ENCODE measurements at regions not wholly inside any gene's neighbourhood (a gene's known extent, or its start where the extent isn't known, plus 50 kb on each side); places are given as distances from the start of the nearest gene placed in this dataset.

DNA sequence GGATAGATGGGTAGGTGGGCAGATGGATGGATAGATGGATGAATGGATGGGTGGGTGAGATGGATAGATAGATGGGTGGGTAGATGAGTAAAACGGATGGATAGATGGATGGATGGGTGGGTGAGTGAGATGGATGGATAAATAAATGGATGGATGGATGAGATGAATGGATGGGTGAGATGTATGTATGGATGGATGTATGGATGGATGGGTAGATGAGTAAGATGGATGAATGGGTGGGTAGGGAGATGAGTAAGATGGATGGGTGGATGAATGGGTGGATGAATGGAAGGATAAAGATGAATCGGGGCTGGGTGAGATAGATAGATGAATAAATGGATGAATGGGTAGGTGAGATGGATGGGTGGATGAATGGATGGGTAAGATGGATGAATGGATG, 210.1 kb downstream of the TFAP2C start:
- H3K27ac ChIP-seq = no peak overlapping the region
- H3K9me3 ChIP-seq = no peaks in the 10 kb centered on the region
- H3K27me3 ChIP-seq = no peaks in the 10 kb centered on the region
- H3K4me3 ChIP-seq = no peak overlapping the region
- H3K4me1 ChIP-seq = no peaks in the 10 kb centered on the region
- no peak for DNase-seq
- no peaks in the 10 kb centered on the region for H3K36me3 ChIP-seq
- no peak for ATAC-seq
- intact Hi-C loops (cut with DNase I) = no loop called here
- TF ChIP-seq, protein P1, sequence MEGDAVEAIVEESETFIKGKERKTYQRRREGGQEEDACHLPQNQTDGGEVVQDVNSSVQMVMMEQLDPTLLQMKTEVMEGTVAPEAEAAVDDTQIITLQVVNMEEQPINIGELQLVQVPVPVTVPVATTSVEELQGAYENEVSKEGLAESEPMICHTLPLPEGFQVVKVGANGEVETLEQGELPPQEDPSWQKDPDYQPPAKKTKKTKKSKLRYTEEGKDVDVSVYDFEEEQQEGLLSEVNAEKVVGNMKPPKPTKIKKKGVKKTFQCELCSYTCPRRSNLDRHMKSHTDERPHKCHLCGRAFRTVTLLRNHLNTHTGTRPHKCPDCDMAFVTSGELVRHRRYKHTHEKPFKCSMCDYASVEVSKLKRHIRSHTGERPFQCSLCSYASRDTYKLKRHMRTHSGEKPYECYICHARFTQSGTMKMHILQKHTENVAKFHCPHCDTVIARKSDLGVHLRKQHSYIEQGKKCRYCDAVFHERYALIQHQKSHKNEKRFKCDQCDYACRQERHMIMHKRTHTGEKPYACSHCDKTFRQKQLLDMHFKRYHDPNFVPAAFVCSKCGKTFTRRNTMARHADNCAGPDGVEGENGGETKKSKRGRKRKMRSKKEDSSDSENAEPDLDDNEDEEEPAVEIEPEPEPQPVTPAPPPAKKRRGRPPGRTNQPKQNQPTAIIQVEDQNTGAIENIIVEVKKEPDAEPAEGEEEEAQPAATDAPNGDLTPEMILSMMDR (IDR thresholded peaks at IDR 0.05) = no peak

DNA sequence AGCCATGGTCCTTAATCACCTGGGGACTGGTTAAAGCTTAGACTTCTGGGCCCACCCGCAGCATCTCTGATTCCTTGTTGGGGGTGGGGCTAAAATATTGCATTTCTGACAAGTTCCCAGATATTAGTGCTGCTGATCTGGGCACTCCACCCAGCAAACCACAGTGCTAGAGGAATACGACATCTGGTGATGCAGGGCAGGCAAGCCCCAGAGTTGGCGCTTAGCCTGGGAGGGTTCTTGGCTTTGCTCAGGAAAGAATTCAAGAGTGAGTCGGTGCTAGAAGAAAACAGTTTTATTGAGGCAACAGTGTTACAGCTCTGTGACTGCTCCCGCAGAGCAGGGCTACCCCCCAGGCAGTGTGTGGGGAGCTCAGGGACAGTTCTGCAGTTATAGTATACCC, 210.7 kb downstream of the TFAP2C start:
- no peaks in the 10 kb centered on the region for H3K4me1 ChIP-seq
- no peak overlapping the region for H3K27ac ChIP-seq
- H3K4me3 ChIP-seq = no peak overlapping the region
- H3K9me3 ChIP-seq = no peaks in the 10 kb centered on the region
- no peaks in the 10 kb centered on the region for H3K36me3 ChIP-seq
- intact Hi-C loops (cut with DNase I) = no loop called here
- TF ChIP-seq, protein P1 (IDR thresholded peaks at IDR 0.05) = no peak
- no peaks in the 10 kb centered on the region for H3K27me3 ChIP-seq
- ATAC-seq (no peak), DNase-seq (no peak)

DNA sequence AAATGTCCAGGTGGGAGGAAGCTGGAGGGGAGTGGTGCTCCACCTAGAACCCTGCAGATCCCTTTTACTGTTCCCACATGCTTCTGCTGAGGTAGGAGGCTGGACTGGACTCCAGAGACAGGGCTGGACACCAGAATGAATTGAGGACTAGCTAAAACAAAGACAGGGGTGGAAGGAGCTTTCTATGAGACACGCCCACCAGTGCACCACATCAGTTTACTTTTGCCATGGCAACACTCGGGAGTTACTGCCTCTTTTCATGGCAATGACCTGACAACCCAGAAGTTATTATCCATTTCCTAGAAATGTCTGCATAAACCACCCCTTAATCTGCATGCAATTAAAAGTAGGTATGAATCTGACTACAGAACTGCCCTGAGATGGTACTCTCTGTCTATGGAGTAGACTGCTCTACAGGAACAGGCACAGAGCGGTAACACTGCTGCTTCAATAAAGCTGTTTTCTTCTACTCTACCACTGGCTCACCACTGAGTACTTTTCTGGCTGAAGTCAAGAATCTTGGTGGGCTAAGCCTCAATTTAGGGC, 211.7 kb downstream of the TFAP2C start:
- ATAC-seq (no peak), DNase-seq (no peak)
- intact Hi-C loops (cut with DNase I) = no loop called here
- TF ChIP-seq, protein P1 (IDR thresholded peaks at IDR 0.05) = no peak
- Histone ChIP-seq H3K27me3 (no peaks in the 10 kb centered on the region), H3K4me1 (no peaks in the 10 kb centered on the region), H3K27ac (no peak overlapping the region), H3K9me3 (no peaks in the 10 kb centered on the region), H3K4me3 (no peak overlapping the region), H3K36me3 (no peaks in the 10 kb centered on the region)

DNA sequence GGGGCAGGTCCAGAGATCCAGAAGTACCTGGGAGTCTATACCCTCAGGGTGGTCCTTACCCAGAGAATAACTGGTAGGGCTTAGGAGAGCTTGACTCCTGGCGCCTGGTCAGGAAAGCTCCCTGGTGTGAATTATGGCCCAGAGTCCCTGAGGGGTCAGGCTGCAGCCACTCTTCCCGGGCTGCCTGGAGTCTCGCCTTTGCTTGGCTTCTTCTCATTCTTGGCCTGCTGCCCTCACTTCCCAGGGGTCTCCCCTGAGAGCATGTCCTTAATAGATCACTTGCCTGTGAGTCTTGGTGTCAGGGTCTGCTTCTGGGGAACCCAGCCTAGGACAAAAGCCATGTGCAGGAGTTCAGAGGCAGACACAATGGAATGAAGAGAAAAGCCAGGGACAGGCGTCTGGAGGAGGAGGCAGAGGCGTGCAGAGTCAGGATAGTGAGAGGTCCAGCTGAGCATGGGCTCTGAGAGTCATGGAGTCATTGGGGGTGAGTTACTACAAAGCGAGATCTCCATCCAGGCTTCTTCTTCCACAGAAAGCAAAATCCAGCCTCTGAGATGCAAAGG, 212.3 kb downstream of the TFAP2C start:
- no peaks in the 10 kb centered on the region for H3K36me3 ChIP-seq
- ATAC-seq (no peak), DNase-seq (no peak)
- no peaks in the 10 kb centered on the region for H3K9me3 ChIP-seq
- no peak overlapping the region for H3K4me3 ChIP-seq
- intact Hi-C loops (cut with DNase I) = no loop called here
- H3K4me1 ChIP-seq = no peaks in the 10 kb centered on the region
- TF ChIP-seq, protein P1 (IDR thresholded peaks at IDR 0.05) = no peak
- no peaks in the 10 kb centered on the region for H3K27me3 ChIP-seq
- no peak overlapping the region for H3K27ac ChIP-seq

DNA sequence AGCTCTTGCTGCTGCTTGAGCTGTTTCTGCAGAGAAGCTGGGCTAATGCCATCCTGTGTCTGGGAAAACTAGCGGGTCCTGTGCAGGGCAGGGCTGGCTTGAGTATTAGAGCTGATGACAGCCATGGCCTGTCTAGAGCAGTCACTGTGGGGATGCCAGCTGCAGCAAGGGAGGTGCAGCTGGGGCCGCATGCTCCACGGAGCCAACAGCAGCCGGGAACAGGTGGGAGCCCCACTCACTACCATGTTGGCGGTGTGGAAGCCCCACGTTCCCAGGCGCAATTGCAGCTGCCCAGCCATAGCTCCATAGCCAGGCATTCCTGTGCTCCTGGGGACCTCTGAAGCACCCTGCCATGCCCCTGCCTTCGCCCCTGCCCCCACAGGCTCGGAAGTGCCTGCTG, 212.9 kb downstream of the TFAP2C start:
- Histone ChIP-seq H3K36me3 (no peaks in the 10 kb centered on the region), H3K4me3 (no peak overlapping the region), H3K4me1 (no peaks in the 10 kb centered on the region), H3K27ac (no peak overlapping the region), H3K27me3 (peaks cover 4% of the 10 kb centered on the region), H3K9me3 (no peaks in the 10 kb centered on the region)
- intact Hi-C loops (cut with DNase I) = no loop called here
- DNase-seq (no peak), ATAC-seq (no peak)
- TF ChIP-seq, protein P1 (IDR thresholded peaks at IDR 0.05) = no peak

DNA sequence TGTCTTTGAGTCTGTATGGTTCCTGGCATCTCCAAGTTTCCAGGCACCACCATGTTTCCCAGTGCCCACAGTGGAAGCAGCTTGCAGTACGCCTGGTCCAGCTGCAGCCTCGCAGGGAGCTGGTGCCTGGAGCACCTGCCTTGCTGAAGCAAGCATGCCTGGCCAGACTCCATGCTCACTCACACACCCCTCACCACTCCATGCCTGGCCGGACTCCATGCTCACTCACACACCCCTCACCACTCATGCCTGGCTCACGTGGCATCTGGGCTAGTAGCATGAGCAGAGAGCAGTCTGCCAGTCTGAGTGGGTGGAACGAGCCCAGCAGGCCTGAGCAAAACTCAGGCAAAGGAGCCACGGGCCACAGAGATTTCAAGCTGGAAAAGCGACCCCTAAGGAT, 214.3 kb downstream of the TFAP2C start:
- Histone ChIP-seq H3K36me3 (no peaks in the 10 kb centered on the region), H3K4me1 (no peaks in the 10 kb centered on the region), H3K9me3 (no peaks in the 10 kb centered on the region), H3K4me3 (no peak overlapping the region), H3K27me3 (peaks cover 4% of the 10 kb centered on the region), H3K27ac (no peak overlapping the region)
- intact Hi-C loops (cut with DNase I) = no loop called here
- DNase-seq = peak; percentile 91
- peak; percentile 85 for ATAC-seq
- TF ChIP-seq, protein P1 (IDR thresholded peaks at IDR 0.05) = no peak

Measured in upper lobe of right lung (tissue), 1 donor.